ENCODE measurements at regions not wholly inside any gene's neighbourhood (a gene's known extent, or its start where the extent isn't known, plus 50 kb on each side); places are given as distances from the start of the nearest gene placed in this dataset.

DNA sequence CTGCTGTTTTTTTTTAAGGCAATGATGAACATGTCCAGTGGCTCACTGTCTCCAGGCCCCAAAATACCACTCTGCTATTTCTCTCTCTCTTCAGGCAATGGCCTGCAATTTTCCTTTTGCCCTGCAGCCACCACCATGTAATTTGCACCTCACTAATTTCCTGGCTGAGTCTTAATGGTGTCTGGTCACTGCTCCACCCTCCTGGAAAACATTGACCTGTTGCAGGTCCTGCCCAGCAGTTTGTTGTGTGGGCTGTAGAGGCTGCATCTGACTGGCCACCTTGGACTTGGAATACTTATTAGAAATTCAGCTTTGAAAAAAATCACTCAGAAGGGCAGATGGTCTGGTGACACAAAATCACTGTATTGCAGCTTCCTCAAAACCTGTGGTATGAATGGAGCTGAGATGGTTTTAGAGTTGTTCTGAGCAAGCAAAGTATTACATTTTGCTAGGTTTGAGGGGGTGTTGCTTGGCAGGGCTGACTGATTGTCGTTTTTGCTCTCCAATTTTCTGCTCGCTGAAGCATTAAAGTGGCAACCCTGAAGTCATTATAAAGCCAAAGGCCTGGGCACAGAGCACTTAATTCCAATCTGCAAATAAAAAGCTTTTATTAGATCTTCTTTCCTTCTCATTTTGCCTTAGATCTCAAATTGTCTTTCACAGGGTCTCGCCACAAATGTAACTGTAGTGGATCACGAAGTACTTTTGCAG, 134.8 kb downstream of the TMEM174 start:
- Mint-ChIP-seq H3K4me1 (peaks cover 9% of the 10 kb centered on the region), H3K4me3 (no peak overlapping the region), H3K9me3 (no peaks in the 10 kb centered on the region), H3K27ac (ENCODE audit: unreplicated experiment) (no peak overlapping the region), H3K27me3 (ENCODE audit: low read depth) (peaks cover 98% of the 10 kb centered on the region), H3K36me3 (ENCODE audit: low read depth) (no peaks in the 10 kb centered on the region)
- no peak for DNase-seq (ENCODE audit: low read depth, low spot score)
- TF ChIP-seq, protein P1, sequence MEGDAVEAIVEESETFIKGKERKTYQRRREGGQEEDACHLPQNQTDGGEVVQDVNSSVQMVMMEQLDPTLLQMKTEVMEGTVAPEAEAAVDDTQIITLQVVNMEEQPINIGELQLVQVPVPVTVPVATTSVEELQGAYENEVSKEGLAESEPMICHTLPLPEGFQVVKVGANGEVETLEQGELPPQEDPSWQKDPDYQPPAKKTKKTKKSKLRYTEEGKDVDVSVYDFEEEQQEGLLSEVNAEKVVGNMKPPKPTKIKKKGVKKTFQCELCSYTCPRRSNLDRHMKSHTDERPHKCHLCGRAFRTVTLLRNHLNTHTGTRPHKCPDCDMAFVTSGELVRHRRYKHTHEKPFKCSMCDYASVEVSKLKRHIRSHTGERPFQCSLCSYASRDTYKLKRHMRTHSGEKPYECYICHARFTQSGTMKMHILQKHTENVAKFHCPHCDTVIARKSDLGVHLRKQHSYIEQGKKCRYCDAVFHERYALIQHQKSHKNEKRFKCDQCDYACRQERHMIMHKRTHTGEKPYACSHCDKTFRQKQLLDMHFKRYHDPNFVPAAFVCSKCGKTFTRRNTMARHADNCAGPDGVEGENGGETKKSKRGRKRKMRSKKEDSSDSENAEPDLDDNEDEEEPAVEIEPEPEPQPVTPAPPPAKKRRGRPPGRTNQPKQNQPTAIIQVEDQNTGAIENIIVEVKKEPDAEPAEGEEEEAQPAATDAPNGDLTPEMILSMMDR (conservative IDR thresholded peaks at IDR 0.05): no peak

DNA sequence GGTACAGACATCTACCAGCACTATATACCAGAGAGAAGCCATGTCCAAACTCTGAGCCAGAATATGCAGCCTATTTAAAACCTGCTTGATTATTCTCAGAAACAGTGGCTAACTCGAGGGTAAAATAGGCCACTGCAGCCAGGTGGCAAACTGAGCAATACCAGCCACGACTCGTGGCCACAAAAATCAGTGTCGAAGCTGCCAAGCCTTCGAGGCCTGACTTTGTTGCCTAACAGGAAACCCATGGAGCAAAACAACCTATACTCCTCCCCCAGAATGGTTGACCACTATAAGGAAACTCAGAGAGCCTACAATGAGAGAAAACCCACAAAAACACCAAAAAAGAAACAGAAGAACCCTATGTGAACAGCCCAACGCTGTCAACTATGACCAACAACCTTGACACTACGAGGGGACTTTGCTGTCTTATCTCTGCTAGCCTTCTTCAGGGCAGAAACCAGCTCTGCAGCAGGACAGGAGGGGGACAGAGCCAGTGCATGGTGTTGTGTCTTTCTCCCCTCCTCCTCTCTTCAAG, 133.8 kb downstream of the TMEM174 start:
- peaks cover 10% of the 10 kb centered on the region for H3K4me1 Mint-ChIP-seq

DNA sequence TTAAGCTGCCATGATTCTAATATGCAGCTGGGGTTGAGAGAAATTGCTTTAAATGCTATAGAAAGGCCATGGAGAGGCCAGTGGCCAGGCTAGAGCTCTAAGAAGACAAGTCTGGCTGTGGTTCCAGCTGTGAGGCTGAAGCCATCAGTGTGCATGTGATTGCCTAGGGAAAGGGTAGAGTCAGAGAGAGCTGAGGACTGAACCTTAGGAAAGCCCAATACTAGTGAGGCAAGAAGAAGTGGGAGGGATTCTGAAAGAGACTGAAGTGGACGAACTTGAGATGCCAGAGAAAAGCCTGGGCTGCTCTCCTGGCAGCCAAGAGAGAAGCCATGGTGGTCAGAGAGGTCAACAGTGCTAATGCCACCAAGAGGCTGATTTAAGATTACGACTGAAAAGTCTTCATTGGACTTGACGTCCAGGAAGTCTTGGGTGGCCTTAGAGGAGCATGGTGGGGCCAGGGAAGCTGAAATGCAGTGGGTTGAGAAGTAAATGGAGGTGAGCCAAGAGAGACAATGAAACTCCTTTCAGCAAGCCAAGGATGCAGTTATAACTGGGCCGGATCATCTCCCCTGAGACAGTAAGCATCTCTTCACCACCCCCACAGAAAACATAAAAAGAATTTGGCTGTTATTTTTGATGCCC, 133.2 kb downstream of the TMEM174 start:
- Mint-ChIP-seq H3K4me3 (no peak overlapping the region), H3K36me3 (ENCODE audit: low read depth) (no peaks in the 10 kb centered on the region), H3K27me3 (ENCODE audit: low read depth) (peaks cover 97% of the 10 kb centered on the region), H3K4me1 (peaks cover 4% of the 10 kb centered on the region), H3K27ac (ENCODE audit: unreplicated experiment) (no peak overlapping the region), H3K9me3 (no peaks in the 10 kb centered on the region)
- TF ChIP-seq, protein P1 (conservative IDR thresholded peaks at IDR 0.05): no peak
- DNase-seq (ENCODE audit: low read depth, low spot score): no peak

More for the DNA sequence above, 133.8 kb downstream of the TMEM174 start:
- TF ChIP-seq, protein P1 (conservative IDR thresholded peaks at IDR 0.05): no peak
- Mint-ChIP-seq H3K27ac (ENCODE audit: unreplicated experiment) (no peak overlapping the region), H3K27me3 (ENCODE audit: low read depth) (peaks cover 97% of the 10 kb centered on the region), H3K9me3 (no peaks in the 10 kb centered on the region), H3K36me3 (ENCODE audit: low read depth) (no peaks in the 10 kb centered on the region), H3K4me3 (no peak overlapping the region)
- no peak for DNase-seq (ENCODE audit: low read depth, low spot score)

DNA sequence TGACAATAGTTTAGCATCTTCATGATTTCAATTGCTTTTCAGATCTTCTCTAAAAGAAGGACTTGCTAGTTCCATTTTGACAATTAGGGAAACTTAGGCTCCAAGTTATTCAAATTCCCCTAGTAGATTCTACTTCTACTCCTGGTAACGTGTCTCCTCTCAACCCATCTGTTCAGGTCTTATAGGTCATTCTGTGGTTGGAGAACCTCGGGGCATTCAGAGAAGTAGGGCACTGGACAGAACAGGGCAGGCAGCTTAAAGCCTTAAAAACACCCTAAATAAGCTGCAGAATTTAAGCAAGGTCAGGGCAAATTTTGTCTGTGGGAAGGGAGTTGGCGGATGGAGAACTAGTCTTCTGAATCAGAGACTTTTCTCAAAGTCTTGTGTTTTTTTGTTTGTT, 132.4 kb downstream of the TMEM174 start:
- Mint-ChIP-seq H3K27ac (ENCODE audit: unreplicated experiment) (no peak overlapping the region), H3K4me1 (peaks cover 6% of the 10 kb centered on the region), H3K4me3 (no peak overlapping the region), H3K27me3 (ENCODE audit: low read depth) (peaks cover 99% of the 10 kb centered on the region), H3K9me3 (no peaks in the 10 kb centered on the region), H3K36me3 (ENCODE audit: low read depth) (no peaks in the 10 kb centered on the region)
- DNase-seq (ENCODE audit: low read depth, low spot score): no peak
- TF ChIP-seq, protein P1 (conservative IDR thresholded peaks at IDR 0.05): no peak

DNA sequence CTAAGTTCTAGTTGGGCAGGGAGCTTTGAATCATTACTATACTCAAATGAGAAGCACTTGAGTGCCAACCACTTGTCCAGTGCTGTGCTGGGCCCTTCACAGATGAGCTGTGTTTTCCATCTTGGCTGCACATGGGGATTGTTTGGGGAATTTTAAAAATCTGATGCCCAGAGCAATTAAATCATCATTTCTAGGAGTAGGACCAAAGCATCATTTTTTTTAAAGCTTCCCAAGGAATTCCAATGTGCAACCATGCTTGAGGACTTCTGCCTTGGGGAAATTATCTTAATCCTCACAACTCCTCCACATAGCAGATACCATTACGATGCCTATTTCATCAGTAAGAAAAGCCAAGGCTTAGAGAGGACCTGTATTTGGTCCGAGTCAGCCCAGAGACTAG, 131.4 kb downstream of the TMEM174 start:
- peaks cover 99% of the 10 kb centered on the region for H3K27me3 Mint-ChIP-seq (ENCODE audit: low read depth)
- TF ChIP-seq, protein P1 (conservative IDR thresholded peaks at IDR 0.05): no peak
- no peak overlapping the region for H3K4me3 Mint-ChIP-seq
- H3K27ac Mint-ChIP-seq (ENCODE audit: unreplicated experiment): no peak overlapping the region
- DNase-seq (ENCODE audit: low read depth, low spot score): no peak
- no peaks in the 10 kb centered on the region for H3K36me3 Mint-ChIP-seq (ENCODE audit: low read depth)
- H3K9me3 Mint-ChIP-seq: no peaks in the 10 kb centered on the region
- H3K4me1 Mint-ChIP-seq: peaks cover 16% of the 10 kb centered on the region

Data from neural crest cell (in vitro differentiated cells).